HG02798 (cell line): ENCODE measurements at regions not wholly inside any gene's neighbourhood (a gene's known extent, or its start where the extent isn't known, plus 50 kb on each side); places are given as distances from the start of the nearest gene placed in this dataset.

ENCODE experiments used
- ATAC-seq: cut with Tn5 transposase; IDR thresholded peaks from one replicate; pipeline ENCODE4 v1.9.1; 2021; ENCODE audit warnings: mild to moderate bottlenecking; ENCODE audit not compliant: unreplicated experiment, poor library complexity

- ATAC-seq, result no peak
Observed at GRCh38 chr3:178393824-178394223, 142.4 kb upstream of the KCNMB2 start.

GRCh38 chr3:178396318-178396717 lies 139.9 kb upstream of the KCNMB2 start:
- ATAC-seq, result no peak

- no peak for ATAC-seq
Observed at GRCh38 chr3:178397202-178397601, 139.0 kb upstream of the KCNMB2 start.

- no peak for ATAC-seq
Observed at GRCh38 chr3:178397836-178398235, 138.4 kb upstream of the KCNMB2 start.

GRCh38 chr3:178404961-178405360 lies 131.3 kb upstream of the KCNMB2 start:
- no peak for ATAC-seq

- ATAC-seq, result no peak
Observed at GRCh38 chr3:178405531-178405930, 130.7 kb upstream of the KCNMB2 start.

GRCh38 chr3:178406206-178406605 lies 130.0 kb upstream of the KCNMB2 start:
- no peak for ATAC-seq

GRCh38 chr3:178415384-178415783 lies 120.9 kb upstream of the KCNMB2 start:
- no peak for ATAC-seq

- no peak for ATAC-seq
Observed at GRCh38 chr3:178417736-178418135, 118.5 kb upstream of the KCNMB2 start.

- ATAC-seq, result peak; percentile 53
Observed at GRCh38 chr3:178419071-178419470, 117.2 kb upstream of the KCNMB2 start.

- ATAC-seq, result no peak
Observed at GRCh38 chr3:178420033-178420432, 116.2 kb upstream of the KCNMB2 start.

- ATAC-seq, result no peak
Observed at GRCh38 chr3:178421069-178421468, 115.2 kb upstream of the KCNMB2 start.

- ATAC-seq, result no peak
Observed at GRCh38 chr3:178422406-178422805, 113.8 kb upstream of the KCNMB2 start.

GRCh38 chr3:178428037-178428436 lies 108.2 kb upstream of the KCNMB2 start:
- no peak for ATAC-seq

- ATAC-seq, result no peak
Observed at GRCh38 chr3:178434206-178434805, 101.9 kb upstream of the KCNMB2 start.

- ATAC-seq, result no peak
Observed at GRCh38 chr3:178435575-178435974, 100.7 kb upstream of the KCNMB2 start.

- ATAC-seq, result peak; percentile 50
Observed at GRCh38 chr3:178436773-178437172, 99.5 kb upstream of the KCNMB2 start.

GRCh38 chr3:178437236-178437635 lies 99.0 kb upstream of the KCNMB2 start:
- ATAC-seq, result no peak

GRCh38 chr3:178439504-178439903 lies 96.7 kb upstream of the KCNMB2 start:
- peak; percentile 46 for ATAC-seq

GRCh38 chr3:178440043-178440442 lies 96.2 kb upstream of the KCNMB2 start:
- no peak for ATAC-seq

- no peak for ATAC-seq
Observed at GRCh38 chr3:178443634-178444033, 92.6 kb upstream of the KCNMB2 start.

- no peak for ATAC-seq
Observed at GRCh38 chr3:178445139-178445538, 91.1 kb upstream of the KCNMB2 start.

GRCh38 chr3:178446059-178446458 lies 90.2 kb upstream of the KCNMB2 start:
- no peak for ATAC-seq
